ENCODE measurements at regions not wholly inside any gene's neighbourhood (a gene's known extent, or its start where the extent isn't known, plus 50 kb on each side); places are given as distances from the start of the nearest gene placed in this dataset.

DNA sequence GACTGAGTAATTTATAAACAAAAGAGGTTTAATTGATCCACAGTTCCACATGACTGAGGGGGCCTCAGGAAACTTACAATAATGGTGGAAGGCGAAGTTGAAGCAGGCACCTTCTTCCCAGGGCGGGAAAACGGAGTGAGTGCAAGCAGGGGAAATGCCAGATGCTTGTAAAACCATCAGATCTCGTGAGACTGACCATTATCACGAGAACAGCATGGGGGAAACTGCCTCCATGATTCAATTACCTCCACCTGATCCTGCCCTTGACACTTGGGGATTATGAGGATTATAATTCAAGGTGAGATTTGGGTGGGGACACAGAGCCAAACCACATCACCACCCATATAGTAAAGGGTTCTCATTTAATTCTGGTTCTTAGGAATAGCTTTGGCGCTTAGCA lies 219.5 kb upstream of the ATP5MC3 start:
- TF ChIP-seq POLR2AphosphoS5 (IDR thresholded peaks at IDR 0.05) = no peak
- TF ChIP-seq, protein P1, sequence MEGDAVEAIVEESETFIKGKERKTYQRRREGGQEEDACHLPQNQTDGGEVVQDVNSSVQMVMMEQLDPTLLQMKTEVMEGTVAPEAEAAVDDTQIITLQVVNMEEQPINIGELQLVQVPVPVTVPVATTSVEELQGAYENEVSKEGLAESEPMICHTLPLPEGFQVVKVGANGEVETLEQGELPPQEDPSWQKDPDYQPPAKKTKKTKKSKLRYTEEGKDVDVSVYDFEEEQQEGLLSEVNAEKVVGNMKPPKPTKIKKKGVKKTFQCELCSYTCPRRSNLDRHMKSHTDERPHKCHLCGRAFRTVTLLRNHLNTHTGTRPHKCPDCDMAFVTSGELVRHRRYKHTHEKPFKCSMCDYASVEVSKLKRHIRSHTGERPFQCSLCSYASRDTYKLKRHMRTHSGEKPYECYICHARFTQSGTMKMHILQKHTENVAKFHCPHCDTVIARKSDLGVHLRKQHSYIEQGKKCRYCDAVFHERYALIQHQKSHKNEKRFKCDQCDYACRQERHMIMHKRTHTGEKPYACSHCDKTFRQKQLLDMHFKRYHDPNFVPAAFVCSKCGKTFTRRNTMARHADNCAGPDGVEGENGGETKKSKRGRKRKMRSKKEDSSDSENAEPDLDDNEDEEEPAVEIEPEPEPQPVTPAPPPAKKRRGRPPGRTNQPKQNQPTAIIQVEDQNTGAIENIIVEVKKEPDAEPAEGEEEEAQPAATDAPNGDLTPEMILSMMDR (IDR thresholded peaks at IDR 0.05) = no peak
